SU-DHL-6 (cell line): ENCODE measurements at regions not wholly inside any gene's neighbourhood (a gene's known extent, or its start where the extent isn't known, plus 50 kb on each side); places are given as distances from the start of the nearest gene placed in this dataset.

Source experiments
- H2AFZ ChIP-seq: fragments of 200-600 bp; sonication (generic); 2 replicates; pipeline ENCODE4 v1.6.1; 2014; ENCODE audit warnings: low read depth, mild to moderate bottlenecking, moderate library complexity, mixed read lengths, antibody characterized with exemption, low read length; ENCODE audit not compliant: severe bottlenecking
- H3F3A ChIP-seq: fragments of 200-600 bp; shearing (Covaris generic); 2 replicates; pipeline ENCODE4 v1.6.0; 2016; ENCODE audit warnings: antibody characterized with exemption, mild to moderate bottlenecking; ENCODE audit not compliant: insufficient read depth
- H3K27ac ChIP-seq: fragments of 200-600 bp; sonication (generic); 2 replicates; pipeline ENCODE4 v1.5.1; 2016; ENCODE audit warnings: low read depth, mild to moderate bottlenecking, low read length, moderate library complexity, mixed read lengths
- H3K27me3 ChIP-seq: fragments of 200-600 bp; sonication (generic), shearing (Covaris generic); 2 replicates; pipeline ENCODE4 v1.6.0; 2014; ENCODE audit warnings: mild to moderate bottlenecking, low read length
- H3K36me3 ChIP-seq: fragments of 200-600 bp; sonication (generic); 2 replicates; pipeline ENCODE4 v1.6.1; 2014; ENCODE audit warnings: mild to moderate bottlenecking, low read length, mixed read lengths
- H3K4me2 ChIP-seq: fragments of 300-600, 200-600 bp; shearing (Covaris generic), sonication (generic); 2 replicates; pipeline ENCODE4 v1.6.0; 2014; ENCODE audit warnings: low read length, low read depth, mild to moderate bottlenecking; ENCODE audit not compliant: poor library complexity, severe bottlenecking
- H3K4me3 ChIP-seq: fragments of 200-600 bp; sonication (generic); 2 replicates; pipeline ENCODE4 v1.5.1; 2014; ENCODE audit warnings: antibody characterized with exemption, low read length, mild to moderate bottlenecking, mixed read lengths; ENCODE audit not compliant: insufficient read depth, poor library complexity, severe bottlenecking
- H3K79me2 ChIP-seq: fragments of 200-600 bp; sonication (generic); 2 replicates; pipeline ENCODE4 v1.6.1; 2014; ENCODE audit warnings: mild to moderate bottlenecking, low read length, moderate library complexity; ENCODE audit not compliant: insufficient read depth
- H3K9ac ChIP-seq: fragments of 200-600 bp; sonication (generic); 2 replicates; pipeline ENCODE4 v1.7.0; 2014; ENCODE audit warnings: mild to moderate bottlenecking, low read length
- H3K9me2 ChIP-seq: fragments of 200-600 bp; sonication (generic); replicated peaks from 2 replicates; pipeline ENCODE4 v1.6.1; 2014; ENCODE audit warnings: low read length; ENCODE audit not compliant: insufficient read depth
- H3K9me3 ChIP-seq: fragments of 200-600 bp; sonication (generic); 2 replicates; pipeline ENCODE4 v1.6.1; 2014; ENCODE audit warnings: low read length, mixed read lengths; ENCODE audit not compliant: insufficient read depth
- H4K20me1 ChIP-seq: fragments of 200-600 bp; sonication (generic); 2 replicates; pipeline ENCODE4 v1.6.1; 2014; ENCODE audit warnings: low read depth, mild to moderate bottlenecking, antibody characterized with exemption, low read length, moderate library complexity, mixed read lengths
- EZH2phosphoT487 ChIP-seq: fragments of 200-600 bp; sonication (generic), shearing (Covaris generic); conservative IDR thresholded peaks from 2 replicates; pipeline ENCODE4 v1.6.1; 2018; ENCODE audit warnings: mild to moderate bottlenecking, antibody characterized with exemption, low read length, moderate library complexity, mixed read lengths
- TF ChIP-seq, protein P1 (sequence below): fragments of 200-600 bp; sonication (generic); IDR thresholded peaks from one replicate; pipeline ENCODE4 v1.5.1; 2017; ENCODE audit warnings: antibody characterized with exemption, mild to moderate bottlenecking, low read length, moderate library complexity; ENCODE audit not compliant: insufficient read depth, poor library complexity, severe bottlenecking

DNA sequence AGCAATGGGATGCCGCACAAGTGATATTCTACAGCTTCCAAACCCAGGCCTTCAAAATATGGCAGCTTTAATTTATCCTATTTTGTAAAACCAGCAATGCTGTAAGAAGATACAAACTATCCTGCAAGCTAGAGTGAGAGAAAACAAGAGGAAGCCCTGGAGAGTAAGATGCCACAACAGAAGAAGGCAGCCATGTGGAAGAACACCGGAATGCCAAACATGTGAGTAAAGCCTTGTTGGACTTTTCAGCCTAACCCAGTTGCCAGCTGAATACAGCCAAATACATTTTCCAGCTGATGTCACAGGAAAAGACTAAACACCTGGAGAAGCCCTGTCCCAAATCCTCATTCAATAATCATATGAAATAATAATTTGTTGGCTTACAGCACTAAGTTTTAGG is 1115.1 kb upstream of the CADM2 start:
- no peaks in the 10 kb centered on the region for H3K9me3 ChIP-seq
- no peaks in the 10 kb centered on the region for H3K27me3 ChIP-seq
- H3K27ac ChIP-seq, result no peak overlapping the region
- no peak for TF ChIP-seq EZH2phosphoT487
- TF ChIP-seq, protein P1, sequence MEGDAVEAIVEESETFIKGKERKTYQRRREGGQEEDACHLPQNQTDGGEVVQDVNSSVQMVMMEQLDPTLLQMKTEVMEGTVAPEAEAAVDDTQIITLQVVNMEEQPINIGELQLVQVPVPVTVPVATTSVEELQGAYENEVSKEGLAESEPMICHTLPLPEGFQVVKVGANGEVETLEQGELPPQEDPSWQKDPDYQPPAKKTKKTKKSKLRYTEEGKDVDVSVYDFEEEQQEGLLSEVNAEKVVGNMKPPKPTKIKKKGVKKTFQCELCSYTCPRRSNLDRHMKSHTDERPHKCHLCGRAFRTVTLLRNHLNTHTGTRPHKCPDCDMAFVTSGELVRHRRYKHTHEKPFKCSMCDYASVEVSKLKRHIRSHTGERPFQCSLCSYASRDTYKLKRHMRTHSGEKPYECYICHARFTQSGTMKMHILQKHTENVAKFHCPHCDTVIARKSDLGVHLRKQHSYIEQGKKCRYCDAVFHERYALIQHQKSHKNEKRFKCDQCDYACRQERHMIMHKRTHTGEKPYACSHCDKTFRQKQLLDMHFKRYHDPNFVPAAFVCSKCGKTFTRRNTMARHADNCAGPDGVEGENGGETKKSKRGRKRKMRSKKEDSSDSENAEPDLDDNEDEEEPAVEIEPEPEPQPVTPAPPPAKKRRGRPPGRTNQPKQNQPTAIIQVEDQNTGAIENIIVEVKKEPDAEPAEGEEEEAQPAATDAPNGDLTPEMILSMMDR, result no peak
- H2AFZ ChIP-seq, result no peak overlapping the region
- H4K20me1 ChIP-seq, result no peaks in the 10 kb centered on the region
- H3K4me3 ChIP-seq, result no peak overlapping the region
- no peak overlapping the region for H3K4me2 ChIP-seq
- no peaks in the 10 kb centered on the region for H3F3A ChIP-seq
- no peaks in the 10 kb centered on the region for H3K36me3 ChIP-seq
- H3K9ac ChIP-seq, result no peak overlapping the region
- H3K79me2 ChIP-seq, result no peaks in the 10 kb centered on the region
- no peaks in the 10 kb centered on the region for H3K9me2 ChIP-seq

DNA sequence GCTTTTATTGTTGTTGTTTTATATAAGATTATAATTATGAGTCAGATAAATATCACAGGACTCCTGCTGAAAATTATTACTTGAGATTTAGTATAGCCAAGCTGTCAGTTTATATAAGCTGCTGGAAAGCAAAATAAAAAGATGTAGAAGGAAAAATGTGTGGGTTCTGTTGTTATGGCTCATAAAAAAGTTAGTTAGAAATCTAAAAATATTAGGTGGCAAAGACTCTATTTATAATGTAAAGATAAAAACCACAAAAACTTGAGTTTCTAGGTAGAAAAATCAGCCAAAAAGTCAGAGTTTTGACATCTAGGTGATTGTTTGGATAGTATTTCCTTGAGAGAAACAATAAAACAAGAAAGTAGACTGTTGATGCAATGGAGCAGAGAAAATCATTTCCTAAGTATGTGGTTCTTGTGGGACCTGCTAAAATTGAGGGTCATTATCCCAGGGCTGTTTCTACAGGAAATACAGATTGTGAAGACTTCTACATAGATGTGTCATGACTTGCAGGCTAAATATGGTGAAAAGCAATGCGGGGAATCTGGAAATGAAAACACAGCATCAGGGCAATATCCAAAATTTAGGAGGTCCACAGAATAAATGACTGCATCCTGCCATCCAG is 1109.6 kb upstream of the CADM2 start:
- peak overlapping the region; percentile 35 for H2AFZ ChIP-seq
- no peaks in the 10 kb centered on the region for H3K79me2 ChIP-seq
- H4K20me1 ChIP-seq, result no peaks in the 10 kb centered on the region
- H3K4me3 ChIP-seq, result no peak overlapping the region
- TF ChIP-seq EZH2phosphoT487, result no peak
- TF ChIP-seq, protein P1, result no peak
- no peaks in the 10 kb centered on the region for H3K36me3 ChIP-seq
- H3K27ac ChIP-seq, result no peak overlapping the region
- no peaks in the 10 kb centered on the region for H3K9me2 ChIP-seq
- no peaks in the 10 kb centered on the region for H3F3A ChIP-seq
- no peaks in the 10 kb centered on the region for H3K27me3 ChIP-seq
- no peaks in the 10 kb centered on the region for H3K9me3 ChIP-seq
- no peak overlapping the region for H3K9ac ChIP-seq
- no peak overlapping the region for H3K4me2 ChIP-seq

DNA sequence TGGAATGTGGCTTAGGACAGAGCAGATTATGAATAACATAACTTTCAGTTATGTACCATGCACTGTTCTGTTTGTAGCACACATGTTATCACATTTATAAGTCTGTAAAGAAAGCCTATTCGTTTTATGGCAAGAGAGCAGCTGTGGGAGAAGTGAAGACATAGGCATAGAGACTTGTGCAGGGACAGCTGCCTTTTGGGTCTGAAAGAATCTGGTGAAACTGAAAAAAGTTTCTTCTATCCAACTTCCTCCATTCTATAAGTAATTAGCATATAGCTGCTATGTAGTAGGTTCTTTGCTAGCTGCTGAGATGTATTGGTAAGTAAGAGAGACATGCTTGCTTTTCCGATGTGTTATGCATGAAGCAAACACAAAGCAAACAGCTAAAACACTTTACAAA is 1095.4 kb upstream of the CADM2 start:
- H3K27me3 ChIP-seq, result no peaks in the 10 kb centered on the region
- H3K27ac ChIP-seq, result no peak overlapping the region
- no peak overlapping the region for H3K9ac ChIP-seq
- TF ChIP-seq EZH2phosphoT487, result no peak
- TF ChIP-seq, protein P1, result no peak
- H3K4me3 ChIP-seq, result no peak overlapping the region
- no peak overlapping the region for H3K4me2 ChIP-seq
- H3K79me2 ChIP-seq, result no peaks in the 10 kb centered on the region
- no peaks in the 10 kb centered on the region for H3K9me2 ChIP-seq
- H4K20me1 ChIP-seq, result no peaks in the 10 kb centered on the region
- no peaks in the 10 kb centered on the region for H3K9me3 ChIP-seq
- H3F3A ChIP-seq, result no peaks in the 10 kb centered on the region
- no peaks in the 10 kb centered on the region for H3K36me3 ChIP-seq
- peak overlapping the region; percentile 45 for H2AFZ ChIP-seq
